Spinal cord (tissue), 9 donors: ENCODE measurements at regions not wholly inside any gene's neighbourhood (a gene's known extent, or its start where the extent isn't known, plus 50 kb on each side); places are given as distances from the start of the nearest gene placed in this dataset.

ENCODE experiments used
- DNase-seq, 6 donors: peaks; one replicate each; pipeline versions ENCODE4 v3.0.0 to v3.0.0-alpha.2; 2013 to 2015; ENCODE audit warnings: low spot score in 6 of 6, low read depth in 4 of 6
- H3K27ac ChIP-seq: one replicate; pipeline ENCODE4 v1.5.1; 2013; ENCODE audit warnings: low read depth, low read length, control low read depth
- H3K27me3 ChIP-seq: one replicate; pipeline ENCODE4 v1.6.1; 2013; ENCODE audit warnings: low read length; ENCODE audit not compliant: control insufficient read depth, insufficient read depth
- H3K36me3 ChIP-seq: one replicate; pipeline ENCODE4 v1.6.1; 2013; ENCODE audit warnings: low read length; ENCODE audit not compliant: control insufficient read depth, insufficient read depth
- H3K4me1 ChIP-seq: one replicate; pipeline ENCODE4 v1.6.1; 2013; ENCODE audit warnings: low read length; ENCODE audit not compliant: control insufficient read depth, insufficient read depth
- H3K4me3 ChIP-seq: one replicate; pipeline ENCODE4 v1.5.1; 2013; ENCODE audit warnings: low read depth, low read length, control low read depth
- H3K9me3 ChIP-seq: one replicate; pipeline ENCODE4 v1.6.1; 2013; ENCODE audit warnings: low read length; ENCODE audit not compliant: control insufficient read depth, insufficient read depth
- WGBS: methylation state at CpG from one replicate; pipeline ENCODE4 v1.1.5; 2013; ENCODE audit warnings: missing lambda C conversion rate; ENCODE audit not compliant: insufficient coverage; 5-methylcytosine and 5-hydroxymethylcytosine counted together
- donor health status: healthy.

GRCh38 chr1:79353224-79353623 is 346.7 kb upstream of the ADGRL4 start:
- 75% methylated on average over 1 of the region's 4 CpGs for WGBS
- DNase-seq: peak in 2 of 6 donors; percentile 13 to 34
- H3K27ac ChIP-seq: no peak overlapping the region
- no peaks in the 10 kb centered on the region for H3K36me3 ChIP-seq
- no peak overlapping the region for H3K4me3 ChIP-seq
- H3K4me1 ChIP-seq: no peaks in the 10 kb centered on the region
- H3K9me3 ChIP-seq: no peaks in the 10 kb centered on the region
- no peaks in the 10 kb centered on the region for H3K27me3 ChIP-seq

GRCh38 chr1:79326875-79327274 is 320.3 kb upstream of the ADGRL4 start:
- DNase-seq: no peak
- Histone ChIP-seq H3K27ac (no peak overlapping the region), H3K4me3 (no peak overlapping the region), H3K4me1 (no peaks in the 10 kb centered on the region), H3K27me3 (no peaks in the 10 kb centered on the region), H3K9me3 (peaks cover 3% of the 10 kb centered on the region), H3K36me3 (no peaks in the 10 kb centered on the region)
- WGBS: 100% methylated on average over 2 of the region's 3 CpGs

GRCh38 chr1:79325705-79326104 is 319.2 kb upstream of the ADGRL4 start:
- H3K4me1 ChIP-seq: no peaks in the 10 kb centered on the region
- no peaks in the 10 kb centered on the region for H3K36me3 ChIP-seq
- no peak overlapping the region for H3K4me3 ChIP-seq
- no peak overlapping the region for H3K27ac ChIP-seq
- H3K27me3 ChIP-seq: no peaks in the 10 kb centered on the region
- DNase-seq: no peak
- H3K9me3 ChIP-seq: peaks cover 3% of the 10 kb centered on the region

- Histone ChIP-seq H3K27me3 (no peaks in the 10 kb centered on the region), H3K27ac (no peak overlapping the region), H3K36me3 (no peaks in the 10 kb centered on the region), H3K4me1 (no peaks in the 10 kb centered on the region), H3K9me3 (peaks cover 3% of the 10 kb centered on the region), H3K4me3 (no peak overlapping the region)
- no peak for DNase-seq
- no CpG with 5 or more reads among the region's 2 CpGs for WGBS
Observed at GRCh38 chr1:79325126-79325525, 318.6 kb upstream of the ADGRL4 start.

- Histone ChIP-seq H3K36me3 (no peaks in the 10 kb centered on the region), H3K4me3 (no peak overlapping the region)
- DNase-seq: no peak
Observed at GRCh38 chr1:79323239-79324025, 316.9 kb upstream of the ADGRL4 start.

GRCh38 chr1:79322511-79323027 is 316.0 kb upstream of the ADGRL4 start:
- DNase-seq: no peak
- H3K4me1 ChIP-seq: no peaks in the 10 kb centered on the region

More at GRCh38 chr1:79323239-79324025, 316.9 kb upstream of the ADGRL4 start:
- Histone ChIP-seq H3K9me3 (peaks cover 3% of the 10 kb centered on the region), H3K27me3 (no peaks in the 10 kb centered on the region), H3K27ac (no peak overlapping the region), H3K4me1 (no peaks in the 10 kb centered on the region)
- WGBS: no CpG with 5 or more reads among the region's 1 CpG

GRCh38 chr1:79312438-79312837 is 305.9 kb upstream of the ADGRL4 start:
- Histone ChIP-seq H3K27ac (no peak overlapping the region), H3K36me3 (no peaks in the 10 kb centered on the region), H3K9me3 (no peaks in the 10 kb centered on the region), H3K4me1 (no peaks in the 10 kb centered on the region), H3K27me3 (no peaks in the 10 kb centered on the region), H3K4me3 (no peak overlapping the region)
- no peak for DNase-seq

More at GRCh38 chr1:79322511-79323027, 316.0 kb upstream of the ADGRL4 start:
- Histone ChIP-seq H3K27ac (no peak overlapping the region), H3K9me3 (peaks cover 3% of the 10 kb centered on the region), H3K36me3 (no peaks in the 10 kb centered on the region), H3K27me3 (no peaks in the 10 kb centered on the region), H3K4me3 (no peak overlapping the region)
- 100% methylated on average over 1 of the region's 5 CpGs for WGBS

- Histone ChIP-seq H3K27ac (no peak overlapping the region), H3K36me3 (no peaks in the 10 kb centered on the region)
- WGBS: no CpG with 5 or more reads among the region's 3 CpGs
Observed at GRCh38 chr1:79310609-79311008, 304.1 kb upstream of the ADGRL4 start.

GRCh38 chr1:79304131-79304530 is 297.6 kb upstream of the ADGRL4 start:
- DNase-seq: no peak
- Histone ChIP-seq H3K4me1 (no peaks in the 10 kb centered on the region), H3K27me3 (no peaks in the 10 kb centered on the region), H3K36me3 (no peaks in the 10 kb centered on the region), H3K9me3 (no peaks in the 10 kb centered on the region), H3K27ac (no peak overlapping the region), H3K4me3 (no peak overlapping the region)
- WGBS: no CpG with 5 or more reads among the region's 3 CpGs

More at GRCh38 chr1:79310609-79311008, 304.1 kb upstream of the ADGRL4 start:
- H3K4me1 ChIP-seq: no peaks in the 10 kb centered on the region
- H3K27me3 ChIP-seq: no peaks in the 10 kb centered on the region
- no peaks in the 10 kb centered on the region for H3K9me3 ChIP-seq
- no peak overlapping the region for H3K4me3 ChIP-seq
- peak in 2 of 6 donors; percentile 28 to 59 for DNase-seq

GRCh38 chr1:79303040-79303439 is 296.5 kb upstream of the ADGRL4 start:
- no peaks in the 10 kb centered on the region for H3K27me3 ChIP-seq
- DNase-seq: no peak
- 67% methylated on average over 1 of the region's 2 CpGs for WGBS

More at GRCh38 chr1:79303040-79303439, 296.5 kb upstream of the ADGRL4 start:
- Histone ChIP-seq H3K36me3 (no peaks in the 10 kb centered on the region), H3K4me1 (no peaks in the 10 kb centered on the region), H3K4me3 (no peak overlapping the region), H3K9me3 (no peaks in the 10 kb centered on the region), H3K27ac (no peak overlapping the region)
